HCT116 (cell line): ENCODE measurements at regions not wholly inside any gene's neighbourhood (a gene's known extent, or its start where the extent isn't known, plus 50 kb on each side); places are given as distances from the start of the nearest gene placed in this dataset.

Experiments
- ATAC-seq: fragments of 200-7000 bp; cut with Tn5 transposase; 2 replicates; pipeline ENCODE4 v1.9.1; 2020; ENCODE audit warnings: mild to moderate bottlenecking, moderate library complexity
- BruUV-seq: library from RNA; stranded (reverse); fragments of 400-500 nt; replicated peaks from 2 replicates; lab custom pipeline; 2021; lab: Mats Ljungman, UMichigan
- CTCF ChIA-PET: fragments of 300-600 bp; sonication (Branson Sonifier 250); formaldehyde crosslinking; loops from one replicate; lab custom pipeline; 2021; ENCODE audit warnings: antibody characterized with exemption; lab: Charles Lee
- POLR2A ChIA-PET: fragments of 300-600, 350-600 bp; sonication (Branson Sonifier 250); formaldehyde crosslinking; loops from one replicate; lab custom pipeline; 2021; ENCODE audit warnings: antibody characterized with exemption; lab: Charles Lee
- RAD21 ChIA-PET, 2 experiments: fragments of 300-600 bp; sonication (Branson Sonifier 250); formaldehyde crosslinking; loops; one replicate each; lab custom pipeline; 2023; ENCODE audit warnings: low total read pairs in 2 of 2; ENCODE audit not compliant: uncharacterized antibody in 2 of 2, unreplicated experiment in 2 of 2, low non-redundant PET in 1 of 2; lab: Charles Lee
- DNase-seq: peaks from one replicate; pipeline ENCODE4 v3.0.0-alpha.2; 2010; ENCODE audit warnings: low read depth, low spot score
- H2AFZ ChIP-seq: fragments of 200-600 bp; shearing (Covaris generic), sonication (generic); 2 replicates; pipeline ENCODE4 v1.6.1; 2017; ENCODE audit warnings: low read depth, mixed run types, mixed read lengths, antibody characterized with exemption, low read length; ENCODE audit not compliant: poor library complexity, severe bottlenecking
- H3K27ac ChIP-seq: 2 replicates; pipeline ENCODE4 v1.5.1; 2012; ENCODE audit warnings: low read depth, low read length
- H3K27me3 ChIP-seq: fragments of 200-600 bp; sonication (generic); 2 replicates; pipeline ENCODE4 v1.6.1; 2016; ENCODE audit warnings: mixed run types, low read length, mixed read lengths; ENCODE audit not compliant: insufficient read depth
- H3K36me3 ChIP-seq, 2 experiments: fragments of 200-500 bp in 1 of 2; fragments of 200-600 bp in 1 of 2; sonication (Bioruptor generic) in 1 of 2; sonication (generic) in 1 of 2; 2 replicates each; pipeline versions ENCODE4 v1.5.1 to v1.6.1; 2014 to 2016; ENCODE audit warnings: low read length in 2 of 2, inconsistent platforms in 1 of 2, mixed read lengths in 1 of 2, mixed run types in 1 of 2; ENCODE audit not compliant: insufficient read depth in 2 of 2, control insufficient read depth in 1 of 2
- H3K4me1 ChIP-seq, 2 experiments: fragments of 200-600 bp in 1 of 2; sonication (generic) in 1 of 2; 2 replicates each; pipeline versions ENCODE4 v1.5.1 to v1.6.1; 2012 to 2017; ENCODE audit warnings: low read length in 2 of 2, inconsistent platforms in 1 of 2, mild to moderate bottlenecking in 1 of 2, mixed read lengths in 1 of 2, mixed run types in 1 of 2, moderate library complexity in 1 of 2; ENCODE audit not compliant: insufficient read depth in 2 of 2, control insufficient read depth in 1 of 2
- H3K4me2 ChIP-seq: fragments of 200-600 bp; sonication (generic); 2 replicates; pipeline ENCODE4 v1.6.1; 2017; ENCODE audit warnings: mixed run types, low read length, mixed read lengths
- H3K4me3 ChIP-seq, 2 experiments: fragments of 200-600 bp in 1 of 2; sonication (generic) in 1 of 2; replicated peaks in 1 of 2; 2 replicates each; pipeline ENCODE4 v1.5.1; 2011 to 2016; ENCODE audit warnings: low read length in 2 of 2, control low read depth in 1 of 2, low read depth in 1 of 2, mild to moderate bottlenecking in 1 of 2, mixed read lengths in 1 of 2, mixed run types in 1 of 2
- H3K79me2 ChIP-seq: fragments of 200-600 bp; sonication (generic); 2 replicates; pipeline ENCODE4 v1.6.1; 2017; ENCODE audit warnings: mild to moderate bottlenecking, mixed run types, low read length, moderate library complexity, mixed read lengths; ENCODE audit not compliant: insufficient read depth
- H3K9ac ChIP-seq: fragments of 200-600 bp; sonication (generic); 2 replicates; pipeline ENCODE4 v1.6.1; 2016; ENCODE audit warnings: low read length, mixed read lengths
- H3K9me2 ChIP-seq: fragments of 200-600 bp; sonication (generic), shearing (Covaris generic); 2 replicates; pipeline ENCODE4 v1.6.1; 2017; ENCODE audit warnings: mixed run types, mild to moderate bottlenecking, moderate library complexity; ENCODE audit not compliant: insufficient read depth
- H3K9me3 ChIP-seq, 2 experiments: fragments of 200-500 bp in 1 of 2; fragments of 200-600 bp in 1 of 2; sonication (Bioruptor generic) in 1 of 2; sonication (generic) in 1 of 2; 2 replicates each; pipeline ENCODE4 v1.6.1; 2014 to 2017; ENCODE audit warnings: low read length in 2 of 2, mixed read lengths in 2 of 2, inconsistent platforms in 1 of 2, low read depth in 1 of 2, mild to moderate bottlenecking in 1 of 2, mixed run types in 1 of 2, moderate library complexity in 1 of 2; ENCODE audit not compliant: control insufficient read depth in 1 of 2, insufficient read depth in 1 of 2
- H4K20me1 ChIP-seq: fragments of 200-600 bp; sonication (generic), shearing (Covaris generic); 2 replicates; pipeline ENCODE4 v1.6.1; 2017; ENCODE audit warnings: mixed run types, mild to moderate bottlenecking, moderate library complexity; ENCODE audit not compliant: insufficient read depth
- CBX3 ChIP-seq: IDR thresholded peaks from 2 replicates; pipeline ENCODE4 v1.6.1; 2012; ENCODE audit warnings: low read depth
- CEBPB ChIP-seq: IDR thresholded peaks from 2 replicates; pipeline ENCODE4 v1.6.1; 2012; ENCODE audit warnings: low read depth
- EGR1 ChIP-seq: IDR thresholded peaks from 2 replicates; pipeline ENCODE4 v1.6.1; 2012; ENCODE audit warnings: low read depth
- EZH2 ChIP-seq: fragments of 200-600 bp; sonication (generic); IDR thresholded peaks from 2 replicates; pipeline ENCODE4 v1.6.1; 2017; ENCODE audit warnings: antibody characterized with exemption, mixed run types
- FOSL1 ChIP-seq: IDR thresholded peaks from 2 replicates; pipeline ENCODE4 v1.6.1; 2012; ENCODE audit warnings: low read depth
- MAX ChIP-seq: IDR thresholded peaks from 2 replicates; pipeline ENCODE4 v1.6.1; 2012
- POLR2AphosphoS5 ChIP-seq: IDR thresholded peaks from 2 replicates; pipeline ENCODE4 v1.6.1; 2011; ENCODE audit warnings: mild to moderate bottlenecking, low read depth, low read length, moderate library complexity
- RAD21 ChIP-seq: IDR thresholded peaks from 2 replicates; pipeline ENCODE4 v1.6.1; 2012; ENCODE audit warnings: low read depth, mild to moderate bottlenecking
- REST ChIP-seq: IDR thresholded peaks from 2 replicates; pipeline ENCODE4 v1.6.1; 2012; ENCODE audit warnings: low read depth
- SP1 ChIP-seq: IDR thresholded peaks from 2 replicates; pipeline ENCODE4 v1.6.1; 2012; ENCODE audit warnings: low read depth
- TCF7L2 ChIP-seq: IDR thresholded peaks from 2 replicates; pipeline ENCODE4 v1.7.0; 2011; ENCODE audit warnings: borderline replicate concordance, inconsistent platforms; ENCODE audit not compliant: insufficient read depth, insufficient read length; ENCODE audit errors: extremely low read depth
- ZFX ChIP-seq: fragments of 450-650 bp; IDR thresholded peaks from 2 replicates; pipeline ENCODE4 v1.6.1; 2017
- ZNF274 ChIP-seq: fragments of 200-500 bp; sonication (Bioruptor generic); IDR thresholded peaks from 2 replicates; pipeline ENCODE4 v1.6.1; 2014; ENCODE audit warnings: mild to moderate bottlenecking, low read depth, low read length, inconsistent platforms
- intact Hi-C: fragments of 100-400 bp; cut with micrococcal nuclease; formaldehyde crosslinking; loops from 2 replicates; pipeline ENCODE4 v1.10.0; 2022
- TF ChIP-seq, protein P1 (sequence below): IDR thresholded peaks from 2 replicates; pipeline ENCODE4 v1.6.1; 2011; ENCODE audit warnings: mild to moderate bottlenecking, low read length, moderate library complexity; ENCODE audit not compliant: insufficient replicate concordance; ENCODE audit errors: extremely low read depth

DNA sequence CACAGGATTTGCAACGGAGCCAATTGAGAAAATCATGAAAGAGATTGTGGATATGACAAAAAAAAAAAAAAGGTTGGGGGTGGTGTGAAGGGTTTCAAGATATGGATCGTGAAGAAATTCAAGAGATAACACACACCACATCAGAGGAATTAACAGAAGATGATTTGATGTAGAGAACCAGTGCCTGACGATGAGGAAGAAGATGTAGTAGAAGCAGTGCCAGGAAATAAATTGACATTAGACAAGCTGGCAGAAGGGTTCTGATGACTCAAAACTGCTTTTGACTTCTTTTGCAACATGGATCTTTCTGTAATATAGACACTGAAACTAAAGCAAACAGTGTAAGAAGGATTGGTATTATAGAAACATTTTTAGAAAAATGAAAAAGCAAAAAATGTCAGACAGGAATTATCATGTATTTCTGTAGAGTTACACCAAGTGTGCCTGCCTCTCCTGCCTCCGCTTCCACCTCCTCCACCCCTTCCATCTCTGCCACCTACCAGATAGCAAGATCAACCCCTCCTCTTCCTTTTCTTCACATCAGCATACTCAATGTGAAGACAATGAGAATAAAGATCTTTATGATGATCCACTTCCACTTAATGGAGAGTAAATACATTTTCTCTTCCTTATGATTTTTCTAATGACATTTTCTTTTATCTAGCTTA is 127.5 kb upstream of the OTUD4 start:
- no TSS peak for BruUV-seq
- CTCF ChIA-PET = no interaction called here

More for the DNA sequence above, 127.5 kb upstream of the OTUD4 start:
- H3K9me2 ChIP-seq = no peaks in the 10 kb centered on the region
- RAD21 ChIA-PET = no interaction called here
- DNase-seq (no peak), ATAC-seq (no peak)
- H3K4me2 ChIP-seq = no peak overlapping the region
- no peaks in the 10 kb centered on the region for H3K36me3 ChIP-seq
- H3K27ac ChIP-seq = no peak overlapping the region
- no peak overlapping the region for H3K9ac ChIP-seq
- no peak overlapping the region for H3K4me3 ChIP-seq
- TF ChIP-seq EGR1 (no peak), SP1 (no peak), ZNF274 (no peak), RAD21 (no peak), EZH2 (no peak), ZFX (no peak), FOSL1 (no peak), TCF7L2 (no peak), POLR2AphosphoS5 (no peak), MAX (no peak), REST (no peak), CEBPB (no peak), CBX3 (no peak)
- TF ChIP-seq, protein P1, sequence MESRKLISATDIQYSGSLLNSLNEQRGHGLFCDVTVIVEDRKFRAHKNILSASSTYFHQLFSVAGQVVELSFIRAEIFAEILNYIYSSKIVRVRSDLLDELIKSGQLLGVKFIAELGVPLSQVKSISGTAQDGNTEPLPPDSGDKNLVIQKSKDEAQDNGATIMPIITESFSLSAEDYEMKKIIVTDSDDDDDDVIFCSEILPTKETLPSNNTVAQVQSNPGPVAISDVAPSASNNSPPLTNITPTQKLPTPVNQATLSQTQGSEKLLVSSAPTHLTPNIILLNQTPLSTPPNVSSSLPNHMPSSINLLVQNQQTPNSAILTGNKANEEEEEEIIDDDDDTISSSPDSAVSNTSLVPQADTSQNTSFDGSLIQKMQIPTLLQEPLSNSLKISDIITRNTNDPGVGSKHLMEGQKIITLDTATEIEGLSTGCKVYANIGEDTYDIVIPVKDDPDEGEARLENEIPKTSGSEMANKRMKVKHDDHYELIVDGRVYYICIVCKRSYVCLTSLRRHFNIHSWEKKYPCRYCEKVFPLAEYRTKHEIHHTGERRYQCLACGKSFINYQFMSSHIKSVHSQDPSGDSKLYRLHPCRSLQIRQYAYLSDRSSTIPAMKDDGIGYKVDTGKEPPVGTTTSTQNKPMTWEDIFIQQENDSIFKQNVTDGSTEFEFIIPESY = no peak
- H2AFZ ChIP-seq = no peak overlapping the region
- H3K4me1 ChIP-seq = no peaks in the 10 kb centered on the region
- H3K79me2 ChIP-seq = no peaks in the 10 kb centered on the region
- no peaks in the 10 kb centered on the region for H4K20me1 ChIP-seq
- H3K27me3 ChIP-seq = no peaks in the 10 kb centered on the region
- intact Hi-C loops = no loop called here
- POLR2A ChIA-PET = no interaction called here
- H3K9me3 ChIP-seq = no peaks in the 10 kb centered on the region
